Mammary epithelial cell (primary cell): ENCODE measurements at regions not wholly inside any gene's neighbourhood (a gene's known extent, or its start where the extent isn't known, plus 50 kb on each side); places are given as distances from the start of the nearest gene placed in this dataset.

Experiments
- CTCF ChIP-seq, 2 donors: IDR thresholded peaks in 1 of 2; conservative IDR thresholded peaks in 1 of 2; 2 replicates each; pipeline ENCODE4 v1.5.1; 2011 to 2012; ENCODE audit warnings: inconsistent platforms in 2 of 2, low read length in 2 of 2, mild to moderate bottlenecking in 2 of 2, control low read depth in 1 of 2, low read depth in 1 of 2; ENCODE audit not compliant: insufficient read depth in 1 of 2; ENCODE audit errors: extremely low read depth in 1 of 2
- EZH2 ChIP-seq: IDR thresholded peaks from 2 replicates; pipeline ENCODE4 v1.6.1; 2012; ENCODE audit warnings: low read length, inconsistent platforms, borderline replicate concordance

GRCh38 chr1:30274173-30274970 lies 449.0 kb downstream of the MATN1 start:
- TF ChIP-seq CTCF (conservative IDR thresholded peaks at IDR 0.05 in 1 of 2, IDR thresholded peaks at IDR 0.05 in 1 of 2; ENCODE audit: extremely low read depth in 1 of 2, insufficient read depth in 1 of 2, low read depth in 1 of 2, low read length in 2 of 2) (no peak), EZH2 (no peak)
